NCI-H1436 (cell line): ENCODE measurements at regions not wholly inside any gene's neighbourhood (a gene's known extent, or its start where the extent isn't known, plus 50 kb on each side); places are given as distances from the start of the nearest gene placed in this dataset.
"Not testable (repeated sequence)": the region's sequence is repeated elsewhere in the genome, so short reads cannot be mapped to it uniquely, and the experiment has no call there.

Experiments used
- DNase-seq: peaks from one replicate; lab custom pipeline; 2025; lab: John Stamatoyannopoulos, UW

GRCh38 chr3:26068890-26069289 lies 279.0 kb downstream of the OXSM start:
- DNase-seq: no peak

DNA sequence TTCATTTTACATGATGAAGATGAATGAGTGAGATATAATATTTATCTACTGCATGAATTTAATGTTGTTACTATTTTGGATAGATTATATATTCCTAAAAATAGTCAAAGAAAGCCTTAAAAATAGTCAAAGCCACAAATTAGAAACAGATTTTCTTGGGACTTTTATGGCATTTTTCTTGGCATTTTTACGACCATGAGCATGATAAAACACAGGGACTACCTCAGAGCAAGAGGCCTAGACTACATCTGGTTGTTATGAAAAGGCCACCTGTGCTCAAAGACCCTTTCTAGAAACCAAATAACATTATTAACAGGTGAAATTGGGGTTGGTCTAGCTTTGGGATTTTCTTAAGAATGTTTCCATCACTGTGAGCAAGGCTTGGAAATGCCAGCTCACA lies 281.0 kb downstream of the OXSM start:
- DNase-seq: no peak

DNA sequence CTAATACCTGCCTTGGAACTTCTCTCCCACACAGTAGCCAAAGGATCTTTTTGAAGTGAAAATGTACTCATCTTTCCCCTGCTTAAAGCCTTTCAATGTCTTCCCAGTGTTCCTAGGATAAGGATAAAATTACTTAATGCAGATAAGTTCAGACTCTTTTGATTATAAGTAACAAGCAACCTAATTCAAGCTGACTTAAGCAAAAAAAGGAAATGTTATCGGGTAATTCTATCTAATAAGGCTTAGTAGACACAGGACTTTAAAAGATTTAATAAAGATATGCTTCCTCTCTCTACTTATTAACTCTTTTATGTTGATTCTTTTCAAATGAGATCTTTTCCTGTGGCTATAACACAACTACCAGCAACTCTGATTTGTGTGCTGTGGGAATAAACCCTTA lies 284.2 kb downstream of the OXSM start:
- no peak for DNase-seq

- no peak for DNase-seq
Measured at GRCh38 chr3:26078539-26078938, 288.6 kb downstream of the OXSM start.

GRCh38 chr3:26081166-26081565 lies 291.3 kb downstream of the OXSM start:
- DNase-seq: no peak

DNA sequence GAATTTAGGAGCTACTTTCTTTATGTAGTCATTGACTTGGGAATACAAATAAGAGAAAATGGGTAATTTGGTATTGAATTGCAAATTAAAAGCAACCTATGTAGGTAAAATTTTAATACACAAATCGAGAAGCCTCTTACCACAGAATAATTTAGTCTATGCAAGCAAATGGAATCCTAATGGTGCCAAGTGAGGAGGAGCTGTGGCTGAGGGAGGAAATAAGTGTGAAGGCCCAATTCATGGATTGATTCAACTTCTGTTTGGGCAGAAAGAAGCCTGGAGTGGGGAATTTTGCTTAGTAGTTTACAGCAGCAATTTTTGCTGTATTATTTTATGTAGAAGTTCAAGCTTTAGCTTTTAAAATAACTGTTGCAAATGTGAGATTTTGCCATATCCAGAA lies 291.9 kb downstream of the OXSM start:
- no peak for DNase-seq

DNA sequence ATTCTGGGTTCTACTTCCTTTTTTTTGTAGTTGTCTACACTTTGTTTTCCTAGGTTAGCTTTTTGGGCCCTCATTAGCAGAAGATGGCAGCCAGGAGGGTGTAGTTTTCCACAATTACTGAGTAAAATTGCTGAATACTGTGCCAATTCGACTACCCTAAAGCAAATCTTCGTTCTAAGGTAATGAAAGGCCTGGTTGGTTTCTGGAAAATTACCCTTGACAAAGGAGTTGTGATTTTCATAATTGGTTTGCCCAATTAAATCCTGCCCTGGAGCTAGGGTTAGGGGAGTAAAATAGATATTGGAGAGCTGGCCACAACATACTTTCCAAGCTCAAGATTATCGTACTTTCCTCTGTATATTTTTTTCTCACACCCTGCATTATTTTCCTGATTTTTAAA lies 293.0 kb downstream of the OXSM start:
- no peak for DNase-seq

DNA sequence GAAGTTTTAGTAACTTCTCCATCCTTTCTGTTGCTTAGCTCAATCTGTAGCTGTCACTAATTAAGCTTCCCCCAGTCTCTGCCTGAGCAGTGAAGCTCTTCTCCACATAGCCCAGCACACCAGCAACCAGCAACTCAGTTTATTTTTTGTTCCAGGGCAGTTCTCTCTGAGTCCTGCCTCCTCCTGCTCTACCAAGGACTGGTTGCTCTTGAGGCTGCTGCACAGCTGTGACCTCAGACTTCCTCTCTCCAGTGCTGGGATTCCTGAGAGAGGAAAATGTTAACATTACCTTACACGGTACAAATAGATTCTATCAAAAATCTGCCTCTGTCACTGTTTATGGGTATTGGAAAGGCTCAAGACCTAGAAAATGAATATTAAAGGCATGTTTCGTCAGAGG lies 294.7 kb downstream of the OXSM start:
- DNase-seq: no peak

- no peak for DNase-seq
Measured at GRCh38 chr3:26087751-26088150, 297.9 kb downstream of the OXSM start.

- DNase-seq: no peak
Measured at GRCh38 chr3:26089249-26089648, 299.4 kb downstream of the OXSM start.

DNA sequence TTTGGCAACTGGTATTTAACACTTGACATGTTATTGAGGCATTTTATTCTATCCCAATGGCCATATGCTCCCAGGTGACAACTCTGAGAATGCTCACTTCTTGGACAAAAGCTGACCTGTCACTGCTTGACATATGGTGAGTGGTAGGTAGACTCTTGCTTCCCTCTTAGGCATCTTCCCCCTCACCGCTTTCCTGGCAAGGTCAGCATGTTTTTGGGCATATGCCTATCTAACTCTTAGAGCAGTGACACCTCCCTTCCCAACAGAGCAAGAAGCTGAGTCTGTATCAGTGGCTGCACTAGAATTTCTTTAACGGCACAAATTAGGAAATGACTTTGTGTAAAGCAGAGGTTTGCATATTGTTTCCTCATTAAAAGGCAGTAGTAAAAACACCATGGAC lies 300.7 kb downstream of the OXSM start:
- DNase-seq: no peak

GRCh38 chr3:26091096-26091495 lies 301.2 kb downstream of the OXSM start:
- no peak for DNase-seq

DNA sequence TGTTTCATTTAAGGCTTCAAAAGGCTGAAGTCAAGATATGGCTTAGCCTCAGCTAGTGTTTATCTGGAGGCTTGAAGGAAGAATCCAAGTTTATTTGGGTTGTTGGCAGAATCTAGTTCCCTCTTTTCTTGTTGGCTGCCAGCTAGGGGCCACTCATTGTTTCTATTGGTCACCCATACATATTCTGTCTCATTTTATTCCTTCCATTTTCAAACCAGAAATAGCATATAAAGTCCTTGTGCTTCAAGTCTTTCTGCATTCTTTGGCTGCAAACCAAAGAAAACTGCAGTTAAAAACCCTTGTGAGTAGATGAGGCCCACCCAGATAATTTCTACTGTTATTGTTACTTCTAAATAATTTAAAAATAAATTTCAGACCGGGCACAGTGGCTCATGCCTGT lies 301.7 kb downstream of the OXSM start:
- DNase-seq: no peak

GRCh38 chr3:26097111-26097510 lies 307.2 kb downstream of the OXSM start:
- DNase-seq: not testable (repeated sequence)

DNA sequence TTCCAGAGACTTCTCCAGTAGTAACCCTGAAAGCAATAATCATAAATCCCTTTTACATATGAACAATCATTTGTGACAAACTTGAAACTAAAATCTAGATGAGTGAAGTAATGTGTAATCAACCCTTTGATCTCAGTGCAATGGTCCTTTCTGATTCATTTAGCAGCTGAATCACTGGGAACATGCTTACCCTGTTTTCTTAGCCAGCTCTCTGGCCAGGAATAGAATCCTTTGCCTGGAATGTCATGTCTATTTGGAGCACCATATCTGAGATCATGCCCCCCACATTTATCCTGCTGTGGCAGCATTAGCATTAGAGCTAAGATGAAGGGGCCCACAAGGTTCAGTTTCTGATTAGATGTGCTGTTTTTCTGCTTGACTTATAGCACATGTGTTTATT lies 309.8 kb downstream of the OXSM start:
- DNase-seq: no peak

- no peak for DNase-seq
Measured at GRCh38 chr3:26100176-26100575, 310.3 kb downstream of the OXSM start.

GRCh38 chr3:26102376-26102775 lies 312.5 kb downstream of the OXSM start:
- no peak for DNase-seq

GRCh38 chr3:26104851-26105251 lies 315.0 kb downstream of the OXSM start:
- no peak for DNase-seq

- no peak for DNase-seq
Measured at GRCh38 chr3:26105261-26105660, 315.4 kb downstream of the OXSM start.

DNA sequence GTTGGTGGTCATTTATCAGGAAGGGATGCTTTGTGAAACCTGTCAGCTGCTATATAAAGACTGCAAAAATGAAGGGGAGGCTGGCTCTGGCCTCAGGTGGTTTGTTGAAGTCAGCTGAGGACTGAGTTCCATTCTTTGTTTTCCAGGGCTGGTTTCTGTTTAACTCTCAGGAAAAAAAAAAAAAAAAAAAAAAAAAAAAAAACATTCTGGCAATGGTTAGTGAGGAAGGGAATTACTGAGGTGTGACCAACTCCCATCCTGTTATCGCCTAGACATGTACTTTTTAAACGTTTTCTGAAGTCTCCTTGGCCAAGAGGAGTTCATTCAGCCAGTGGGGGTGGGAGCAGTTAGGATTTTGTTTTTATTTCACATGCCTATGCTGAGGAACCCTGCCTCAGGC lies 316.3 kb downstream of the OXSM start:
- DNase-seq: no peak

GRCh38 chr3:26108846-26109489 lies 319.1 kb downstream of the OXSM start:
- DNase-seq: no peak

GRCh38 chr3:26114851-26115250 lies 325.0 kb downstream of the OXSM start:
- DNase-seq: no peak

DNA sequence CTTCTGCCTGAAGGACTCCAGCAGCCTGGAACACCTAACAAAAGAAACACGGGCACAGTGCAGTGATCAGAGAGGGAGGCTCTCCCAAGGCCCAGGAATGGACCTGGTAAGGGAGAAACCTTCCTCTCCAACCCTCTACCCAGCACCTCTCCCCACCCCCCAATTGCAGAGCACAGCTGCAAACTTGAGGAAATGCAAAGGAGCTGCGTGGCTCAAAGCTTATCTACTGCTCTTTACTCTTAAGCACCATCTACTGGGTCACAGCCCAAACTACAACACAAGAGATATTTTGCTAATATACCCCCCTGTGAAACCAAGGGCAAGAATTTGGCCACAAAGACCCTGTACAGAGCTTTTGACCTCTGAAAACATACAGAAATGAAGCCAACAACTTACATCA lies 328.3 kb downstream of the OXSM start:
- no peak for DNase-seq

DNA sequence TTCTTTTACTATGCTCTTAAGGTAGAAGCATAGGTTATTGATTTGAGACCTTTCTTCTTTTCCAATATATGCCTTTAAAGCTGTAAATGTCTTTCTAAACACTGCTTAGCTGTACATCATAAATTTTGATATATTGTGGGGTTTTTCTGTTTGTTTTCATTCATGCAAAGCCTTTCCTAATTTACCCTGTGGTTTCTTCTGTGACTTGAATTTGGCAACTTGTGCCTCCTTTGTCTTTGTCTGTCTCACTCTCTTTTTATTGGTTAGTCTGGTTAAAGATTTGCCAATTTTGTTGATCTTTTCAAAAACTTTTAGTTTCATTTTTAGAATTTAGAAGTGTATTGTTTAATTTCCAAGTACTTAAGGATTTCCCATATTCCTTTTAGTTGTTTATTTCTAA lies 343.1 kb downstream of the OXSM start:
- DNase-seq: no peak

GRCh38 chr3:26141296-26141695 lies 351.4 kb downstream of the OXSM start:
- no peak for DNase-seq
